CD4-positive, alpha-beta memory T cell (primary cell): ENCODE measurements at regions not wholly inside any gene's neighbourhood (a gene's known extent, or its start where the extent isn't known, plus 50 kb on each side); places are given as distances from the start of the nearest gene placed in this dataset.

Experiments
- CTCF ChIA-PET: fragments of 350-600 bp; sonication (Branson Sonifier 250); formaldehyde crosslinking; loops from one replicate; lab custom pipeline; 2021; ENCODE audit warnings: inconsistent platforms; ENCODE audit not compliant: partially characterized antibody; lab: Charles Lee
- POLR2A ChIA-PET: fragments of 350-600 bp; sonication (Branson Sonifier 250); formaldehyde crosslinking; loops from one replicate; lab custom pipeline; 2021; ENCODE audit not compliant: partially characterized antibody; lab: Charles Lee
- DNase-seq, 5 donors: peaks; one replicate each; pipeline versions ENCODE4 v3.0.0 to v3.0.0-alpha.2; 2020 to 2022; ENCODE audit warnings: mixed read lengths in 1 of 5
- H3K27ac ChIP-seq: one replicate; pipeline ENCODE4 v1.7.0; 2013; ENCODE audit warnings: low read depth, low read length
- H3K27me3 ChIP-seq: 2 replicates; pipeline ENCODE4 v1.7.0; 2013; ENCODE audit warnings: mild to moderate bottlenecking, low read length, moderate library complexity; ENCODE audit not compliant: insufficient read depth
- H3K36me3 ChIP-seq: 2 replicates; pipeline ENCODE4 v1.7.0; 2013; ENCODE audit warnings: mild to moderate bottlenecking, low read length, moderate library complexity; ENCODE audit not compliant: insufficient read depth
- H3K4me1 ChIP-seq: 2 replicates; pipeline ENCODE4 v1.7.0; 2013; ENCODE audit warnings: mild to moderate bottlenecking, low read length, moderate library complexity; ENCODE audit not compliant: insufficient read depth
- H3K4me3 ChIP-seq, 2 donors: one replicate each; pipeline ENCODE4 v1.7.0; 2013; ENCODE audit warnings: low read length in 2 of 2, mild to moderate bottlenecking in 1 of 2
- H3K9me3 ChIP-seq, 2 donors: one replicate each; pipeline ENCODE4 v1.7.0; 2013; ENCODE audit warnings: low read length in 2 of 2, control low read depth in 1 of 2; ENCODE audit not compliant: control insufficient read depth in 1 of 2
- H3K27ac Mint-ChIP-seq, 7 donors: one replicate each; pipeline ENCODE4 v1.8.0; 2020 to 2021; ENCODE audit warnings: mixed read lengths in 7 of 7, mild to moderate bottlenecking in 6 of 7, inconsistent platforms in 3 of 7, moderate library complexity in 3 of 7
- H3K27me3 Mint-ChIP-seq, 2 donors: one replicate each; pipeline ENCODE4 v1.8.0; 2020 to 2021; ENCODE audit warnings: mixed read lengths in 2 of 2
- H3K36me3 Mint-ChIP-seq, 2 donors: one replicate each; pipeline ENCODE4 v1.8.0; 2020 to 2021; ENCODE audit warnings: mixed read lengths in 2 of 2, inconsistent platforms in 1 of 2, mild to moderate bottlenecking in 1 of 2
- H3K4me1 Mint-ChIP-seq, 4 donors: one replicate each; pipeline ENCODE4 v1.8.0; 2020 to 2021; ENCODE audit warnings: mixed read lengths in 4 of 4, mild to moderate bottlenecking in 1 of 4
- H3K4me3 Mint-ChIP-seq, 8 donors: one replicate each; pipeline ENCODE4 v1.8.0; 2020 to 2021; ENCODE audit warnings: mixed read lengths in 8 of 8, mild to moderate bottlenecking in 7 of 8, moderate library complexity in 6 of 8, inconsistent platforms in 3 of 8
- H3K9me3 Mint-ChIP-seq, 8 donors: one replicate each; pipeline ENCODE4 v1.8.0; 2020 to 2021; ENCODE audit warnings: mixed read lengths in 8 of 8, mild to moderate bottlenecking in 5 of 8, inconsistent platforms in 3 of 8, moderate library complexity in 1 of 8
- intact Hi-C: fragments of 100-400 bp; cut with micrococcal nuclease; formaldehyde crosslinking; loops from one replicate; pipeline ENCODE4 v1.15.1; 2023

DNA sequence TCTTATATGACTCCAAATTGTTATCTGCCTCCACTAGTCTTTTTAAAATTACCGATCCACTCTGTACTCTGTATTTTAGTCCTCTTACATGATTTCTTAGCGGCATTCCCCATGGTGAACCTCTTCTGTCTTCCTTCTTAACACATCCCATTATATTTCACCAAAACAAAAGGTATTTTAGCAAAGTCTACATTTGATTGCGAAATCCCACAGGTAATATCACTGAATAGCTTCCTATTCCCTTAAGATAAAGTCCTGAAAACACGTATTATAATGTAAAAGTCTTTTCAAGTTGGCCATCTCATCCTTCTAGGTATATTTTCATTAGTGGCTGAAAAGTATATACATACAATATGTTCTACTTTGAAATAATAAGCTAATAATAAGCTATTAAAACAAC, 2016.0 kb upstream of the IGFBP7 start:
- H3K9me3 Mint-ChIP-seq = peaks cover 3 to 15% (median 7%) of the 10 kb centered on the region in 8 donors
- H3K27me3 ChIP-seq = no peaks in the 10 kb centered on the region
- ChIA-PET POLR2A (no interaction called here), CTCF (no interaction called here)
- H3K4me3 Mint-ChIP-seq = no peak overlapping the region
- no peaks in the 10 kb centered on the region for H3K27me3 Mint-ChIP-seq
- intact Hi-C loops = no loop called here
- no peaks in the 10 kb centered on the region for H3K36me3 Mint-ChIP-seq
- no peaks in the 10 kb centered on the region for H3K4me1 Mint-ChIP-seq
- no peaks in the 10 kb centered on the region for H3K36me3 ChIP-seq
- H3K4me1 ChIP-seq = no peaks in the 10 kb centered on the region
- H3K27ac ChIP-seq = no peak overlapping the region
- no peak overlapping the region for H3K4me3 ChIP-seq
- H3K9me3 ChIP-seq = no peaks in the 10 kb centered on the region
- H3K27ac Mint-ChIP-seq = no peak overlapping the region
- no peak for DNase-seq

DNA sequence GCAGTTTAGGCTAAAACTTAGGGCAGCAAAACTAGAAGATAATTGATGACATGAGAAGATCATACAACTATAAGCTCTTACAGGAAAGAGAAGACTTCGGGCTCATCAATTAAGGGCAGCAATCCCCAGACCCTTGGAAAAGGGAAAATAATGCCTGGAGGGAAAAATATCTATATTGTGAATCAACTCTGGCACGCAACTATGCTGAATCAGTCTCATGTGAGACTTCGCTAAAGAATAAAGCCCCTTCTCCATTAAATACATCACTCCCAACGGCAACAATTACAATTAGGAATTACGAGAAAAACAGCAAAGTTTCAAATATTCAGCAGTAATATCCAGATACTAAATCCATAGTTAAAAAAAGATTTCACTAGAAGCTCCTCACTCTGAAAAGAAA, 2016.8 kb upstream of the IGFBP7 start:
- ChIA-PET POLR2A (no interaction called here), CTCF (no interaction called here)
- Mint-ChIP-seq H3K27ac (no peak overlapping the region), H3K36me3 (no peaks in the 10 kb centered on the region), H3K4me1 (no peaks in the 10 kb centered on the region), H3K27me3 (no peaks in the 10 kb centered on the region), H3K9me3 (peaks cover 2 to 17% (median 7%) of the 10 kb centered on the region in 8 donors), H3K4me3 (no peak overlapping the region)
- no peak overlapping the region for H3K27ac ChIP-seq
- no peaks in the 10 kb centered on the region for H3K36me3 ChIP-seq
- H3K4me1 ChIP-seq = no peaks in the 10 kb centered on the region
- H3K9me3 ChIP-seq = no peaks in the 10 kb centered on the region
- no peak for DNase-seq
- H3K27me3 ChIP-seq = no peaks in the 10 kb centered on the region
- intact Hi-C loops = no loop called here
- H3K4me3 ChIP-seq = no peak overlapping the region

DNA sequence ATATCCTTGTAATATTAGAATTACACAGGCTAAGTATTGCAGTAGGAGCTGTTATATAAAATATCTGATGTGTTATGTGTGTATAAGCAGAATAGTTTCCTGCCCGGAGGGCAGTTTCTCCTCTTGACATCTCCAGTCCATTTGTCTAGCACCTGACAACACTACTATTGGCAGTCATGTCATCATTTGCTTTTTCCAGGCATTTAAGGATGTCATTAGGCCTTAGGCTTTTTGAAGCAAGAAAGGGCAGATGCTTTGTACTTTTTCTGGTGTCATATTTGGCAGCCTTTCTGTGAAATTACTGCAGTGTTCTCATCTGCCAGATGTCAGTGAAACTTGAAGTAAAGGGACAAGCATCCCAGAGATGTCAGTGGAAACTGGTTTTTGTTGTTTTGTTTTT, 2017.6 kb upstream of the IGFBP7 start:
- Histone ChIP-seq H3K4me3 (no peak overlapping the region), H3K4me1 (no peaks in the 10 kb centered on the region), H3K27me3 (no peaks in the 10 kb centered on the region), H3K27ac (no peak overlapping the region), H3K36me3 (no peaks in the 10 kb centered on the region), H3K9me3 (no peaks in the 10 kb centered on the region)
- POLR2A ChIA-PET = no interaction called here
- CTCF ChIA-PET = no interaction called here
- Mint-ChIP-seq H3K4me1 (no peaks in the 10 kb centered on the region), H3K4me3 (no peak overlapping the region), H3K36me3 (no peaks in the 10 kb centered on the region), H3K27ac (no peak overlapping the region), H3K27me3 (no peaks in the 10 kb centered on the region), H3K9me3 (peaks cover 2 to 17% (median 7%) of the 10 kb centered on the region in 8 donors)
- DNase-seq = no peak
- intact Hi-C loops = no loop called here

DNA sequence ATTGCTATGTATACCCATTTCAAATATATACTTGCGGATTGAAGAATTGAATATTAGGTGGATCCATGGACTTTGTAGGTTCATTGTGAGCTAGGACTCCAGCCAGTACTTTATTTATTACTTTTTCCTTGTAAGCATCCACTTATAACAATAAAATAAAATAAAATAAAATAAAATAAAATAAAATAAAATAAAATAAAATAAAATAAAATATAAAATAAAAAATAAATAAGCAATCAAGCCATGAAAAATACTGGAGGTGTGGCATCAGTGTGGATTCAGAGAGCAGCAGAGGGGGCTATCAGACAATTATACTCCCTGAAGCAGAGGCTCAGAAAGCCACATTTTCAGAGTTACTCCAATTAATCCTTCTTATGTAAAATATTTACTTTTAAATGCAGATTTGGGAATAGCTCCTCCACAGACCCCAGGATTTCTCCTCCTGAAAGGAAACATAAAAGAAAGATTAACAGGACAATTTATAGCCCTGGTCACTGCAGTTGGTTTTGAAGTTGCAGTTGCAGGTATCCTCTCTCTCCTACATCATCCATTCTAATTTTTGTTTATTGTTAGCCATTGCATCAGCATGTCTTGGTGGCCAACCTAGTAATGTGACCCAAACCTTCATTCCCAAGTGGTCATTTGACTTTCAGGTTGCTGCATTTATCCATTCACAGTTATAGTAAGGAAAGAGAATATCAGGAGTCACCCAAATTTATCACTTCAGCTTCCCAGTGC, 2025.2 kb upstream of the IGFBP7 start:
- Mint-ChIP-seq H3K27me3 (no peaks in the 10 kb centered on the region), H3K4me1 (no peaks in the 10 kb centered on the region), H3K4me3 (no peak overlapping the region), H3K9me3 (peaks cover 3 to 21% (median 12%) of the 10 kb centered on the region in 8 donors), H3K27ac (no peak overlapping the region), H3K36me3 (no peaks in the 10 kb centered on the region)
- Histone ChIP-seq H3K9me3 (no peaks in the 10 kb centered on the region), H3K27ac (no peak overlapping the region), H3K4me1 (no peaks in the 10 kb centered on the region), H3K36me3 (no peaks in the 10 kb centered on the region), H3K27me3 (no peaks in the 10 kb centered on the region), H3K4me3 (no peak overlapping the region)
- intact Hi-C loops = no loop called here
- POLR2A ChIA-PET = no interaction called here
- CTCF ChIA-PET = no interaction called here
- no peak for DNase-seq

DNA sequence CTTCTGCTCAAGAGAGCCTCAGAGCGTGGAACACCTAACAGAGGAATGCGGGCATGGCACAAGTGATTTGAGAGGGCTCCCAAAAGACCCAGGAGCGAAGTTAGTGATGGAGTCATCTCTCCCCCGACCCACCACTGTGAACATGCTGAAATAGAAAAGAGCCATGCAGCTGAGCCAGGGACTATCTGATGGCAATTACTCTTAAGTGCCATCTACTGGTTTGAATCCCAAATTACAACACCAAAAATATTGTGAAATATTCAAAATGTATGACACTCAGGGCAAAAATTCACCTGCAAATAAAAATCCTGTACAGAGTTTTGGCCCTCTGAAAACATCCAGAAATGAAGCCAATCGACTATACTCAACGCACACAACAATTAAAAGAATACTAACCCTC, 2038.9 kb upstream of the ADGRL3 start:
- H3K4me3 ChIP-seq = no peak overlapping the region

DNA sequence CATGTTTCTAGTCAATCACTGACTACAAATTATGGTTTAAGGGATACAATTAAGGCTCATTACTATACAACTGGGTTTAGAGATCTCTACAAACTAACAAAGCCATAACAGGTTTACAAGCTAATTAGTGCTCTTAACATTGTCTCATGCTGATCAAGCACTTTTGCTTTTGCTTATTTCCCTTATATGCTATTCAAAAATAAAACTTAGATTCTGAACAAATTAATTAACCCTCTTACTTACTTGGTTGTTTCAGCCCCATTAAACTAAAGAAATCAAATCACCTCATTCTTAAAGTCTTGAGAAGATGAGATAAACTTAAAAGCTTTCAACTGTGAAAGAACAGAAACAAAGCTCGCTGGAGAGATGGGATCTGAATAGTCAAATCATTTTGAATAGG, 2024.5 kb upstream of the ADGRL3 start:
- H3K4me3 Mint-ChIP-seq = no peak overlapping the region
- CTCF ChIA-PET = no interaction called here
- intact Hi-C loops = no loop called here

More for the DNA sequence above, 2038.9 kb upstream of the ADGRL3 start:
- CTCF ChIA-PET = no interaction called here
- no peaks in the 10 kb centered on the region for H3K4me1 ChIP-seq
- Mint-ChIP-seq H3K27ac (no peak overlapping the region), H3K36me3 (no peaks in the 10 kb centered on the region), H3K9me3 (peaks cover 0 to 28% (median 19%) of the 10 kb centered on the region in 8 donors), H3K27me3 (no peaks in the 10 kb centered on the region), H3K4me3 (no peak overlapping the region), H3K4me1 (no peaks in the 10 kb centered on the region)
- intact Hi-C loops = no loop called here
- no peaks in the 10 kb centered on the region for H3K9me3 ChIP-seq
- POLR2A ChIA-PET = no interaction called here
- H3K27me3 ChIP-seq = no peaks in the 10 kb centered on the region
- no peaks in the 10 kb centered on the region for H3K36me3 ChIP-seq
- no peak for DNase-seq
- no peak overlapping the region for H3K27ac ChIP-seq

DNA sequence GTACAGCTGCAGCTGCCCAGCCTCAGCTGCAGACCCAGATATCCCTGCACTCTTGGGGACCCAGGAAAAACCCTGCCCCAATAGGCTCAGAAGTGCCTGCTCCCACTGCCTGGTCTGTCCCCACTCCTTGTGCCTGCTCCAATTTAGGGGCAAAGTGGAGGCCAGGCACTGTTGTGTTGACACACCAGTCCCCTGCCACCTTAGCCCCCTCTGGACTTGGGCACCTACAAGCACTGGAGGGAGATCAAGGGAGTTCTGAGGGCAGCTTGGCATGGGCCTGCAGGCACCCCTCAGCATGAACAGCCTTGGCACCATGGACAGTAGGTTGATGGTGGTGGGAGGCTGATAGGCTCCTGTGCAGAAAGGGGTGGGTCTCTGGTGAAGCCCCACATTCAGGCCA, 2020.8 kb upstream of the ADGRL3 start:
- no peaks in the 10 kb centered on the region for H3K27me3 ChIP-seq
- no peak overlapping the region for H3K4me3 Mint-ChIP-seq
- H3K9me3 Mint-ChIP-seq = peaks cover 0 to 11% (median 6%) of the 10 kb centered on the region in 8 donors
- H3K4me1 ChIP-seq = no peaks in the 10 kb centered on the region
- no peak overlapping the region for H3K27ac ChIP-seq
- H3K4me1 Mint-ChIP-seq = no peaks in the 10 kb centered on the region
- POLR2A ChIA-PET = no interaction called here
- H3K4me3 ChIP-seq = no peak overlapping the region
- H3K27ac Mint-ChIP-seq = no peak overlapping the region
- H3K36me3 ChIP-seq = no peaks in the 10 kb centered on the region
- no peaks in the 10 kb centered on the region for H3K9me3 ChIP-seq
- DNase-seq = no peak
- intact Hi-C loops = no loop called here
- H3K36me3 Mint-ChIP-seq = no peaks in the 10 kb centered on the region
- CTCF ChIA-PET = no interaction called here
- H3K27me3 Mint-ChIP-seq = no peaks in the 10 kb centered on the region

More for the DNA sequence above, 2024.5 kb upstream of the ADGRL3 start:
- H3K9me3 ChIP-seq = no peaks in the 10 kb centered on the region
- H3K36me3 ChIP-seq = no peaks in the 10 kb centered on the region
- POLR2A ChIA-PET = no interaction called here
- no peaks in the 10 kb centered on the region for H3K4me1 Mint-ChIP-seq
- DNase-seq = no peak
- H3K9me3 Mint-ChIP-seq = peaks cover 0 to 20% (median 6%) of the 10 kb centered on the region in 8 donors
- H3K4me1 ChIP-seq = no peaks in the 10 kb centered on the region
- H3K36me3 Mint-ChIP-seq = no peaks in the 10 kb centered on the region
- no peak overlapping the region for H3K27ac Mint-ChIP-seq
- no peaks in the 10 kb centered on the region for H3K27me3 ChIP-seq
- H3K27me3 Mint-ChIP-seq = no peaks in the 10 kb centered on the region
- H3K4me3 ChIP-seq = no peak overlapping the region
- H3K27ac ChIP-seq = no peak overlapping the region
